ENCODE measurements at regions not wholly inside any gene's neighbourhood (a gene's known extent, or its start where the extent isn't known, plus 50 kb on each side); places are given as distances from the start of the nearest gene placed in this dataset.

GRCh38 chr9:18037981-18038380 lies 436.0 kb upstream of the ADAMTSL1 start:
- TF ChIP-seq CTCF (IDR thresholded peaks at IDR 0.05; ENCODE audit: insufficient read depth, low read length, poor library complexity, severe bottlenecking) (no peak), EZH2phosphoT487 (conservative IDR thresholded peaks at IDR 0.05; ENCODE audit: low read length) (no peak)
- no peak overlapping the region for H3K4me2 ChIP-seq (ENCODE audit: low read depth, low read length, poor library complexity, severe bottlenecking)
- no peaks in the 10 kb centered on the region for H3K9me3 ChIP-seq (ENCODE audit: insufficient read depth, low read length)
- H4K20me1 ChIP-seq (ENCODE audit: low read depth, low read length): no peaks in the 10 kb centered on the region
- no peaks in the 10 kb centered on the region; the same call in 1 of the 2 replicates for H3K9me2 ChIP-seq (replicated peaks; ENCODE audit: insufficient read depth, low read length)
- H3K9ac ChIP-seq (ENCODE audit: low read length): no peak overlapping the region
- no peaks in the 10 kb centered on the region for H3K27me3 ChIP-seq (ENCODE audit: low read length)
- no peaks in the 10 kb centered on the region for H3F3A ChIP-seq (ENCODE audit: insufficient read depth)
- H3K79me2 ChIP-seq (ENCODE audit: insufficient read depth, low read length): no peaks in the 10 kb centered on the region
- H3K27ac ChIP-seq (ENCODE audit: low read depth, low read length): no peak overlapping the region
- no peak overlapping the region for H2AFZ ChIP-seq (ENCODE audit: low read depth, low read length, severe bottlenecking)
- H3K36me3 ChIP-seq (ENCODE audit: low read length): no peaks in the 10 kb centered on the region
- no peak overlapping the region for H3K4me3 ChIP-seq (ENCODE audit: insufficient read depth, low read length, poor library complexity, severe bottlenecking)

GRCh38 chr9:18040327-18040726 lies 433.6 kb upstream of the ADAMTSL1 start:
- H3K9ac ChIP-seq (ENCODE audit: low read length): no peak overlapping the region
- H3K36me3 ChIP-seq (ENCODE audit: low read length): no peaks in the 10 kb centered on the region
- no peak overlapping the region for H3K27ac ChIP-seq (ENCODE audit: low read depth, low read length)
- no peak overlapping the region for H3K4me2 ChIP-seq (ENCODE audit: low read depth, low read length, poor library complexity, severe bottlenecking)
- no peaks in the 10 kb centered on the region for H3K9me3 ChIP-seq (ENCODE audit: insufficient read depth, low read length)
- no peak for TF ChIP-seq CTCF (IDR thresholded peaks at IDR 0.05; ENCODE audit: insufficient read depth, low read length, poor library complexity, severe bottlenecking)
- no peak for TF ChIP-seq EZH2phosphoT487 (conservative IDR thresholded peaks at IDR 0.05; ENCODE audit: low read length)
- H3K4me3 ChIP-seq (ENCODE audit: insufficient read depth, low read length, poor library complexity, severe bottlenecking): no peak overlapping the region
- no peaks in the 10 kb centered on the region for H4K20me1 ChIP-seq (ENCODE audit: low read depth, low read length)
- no peak overlapping the region for H2AFZ ChIP-seq (ENCODE audit: low read depth, low read length, severe bottlenecking)
- H3K79me2 ChIP-seq (ENCODE audit: insufficient read depth, low read length): no peaks in the 10 kb centered on the region
- no peaks in the 10 kb centered on the region for H3F3A ChIP-seq (ENCODE audit: insufficient read depth)
- no peaks in the 10 kb centered on the region; the same call in 1 of the 2 replicates for H3K9me2 ChIP-seq (replicated peaks; ENCODE audit: insufficient read depth, low read length)
- H3K27me3 ChIP-seq (ENCODE audit: low read length): no peaks in the 10 kb centered on the region

- Histone ChIP-seq H3K9ac (ENCODE audit: low read length) (no peak overlapping the region), H3F3A (ENCODE audit: insufficient read depth) (no peaks in the 10 kb centered on the region), H3K9me3 (ENCODE audit: insufficient read depth, low read length) (no peaks in the 10 kb centered on the region), H3K27ac (ENCODE audit: low read depth, low read length) (no peak overlapping the region), H3K27me3 (ENCODE audit: low read length) (no peaks in the 10 kb centered on the region), H3K79me2 (ENCODE audit: insufficient read depth, low read length) (no peaks in the 10 kb centered on the region), H3K4me2 (ENCODE audit: low read depth, low read length, poor library complexity, severe bottlenecking) (no peak overlapping the region), H3K36me3 (ENCODE audit: low read length) (no peaks in the 10 kb centered on the region), H4K20me1 (ENCODE audit: low read depth, low read length) (no peaks in the 10 kb centered on the region), H2AFZ (ENCODE audit: low read depth, low read length, severe bottlenecking) (no peak overlapping the region), H3K4me3 (ENCODE audit: insufficient read depth, low read length, poor library complexity, severe bottlenecking) (no peak overlapping the region), H3K9me2 (replicated peaks; ENCODE audit: insufficient read depth, low read length) (no peaks in the 10 kb centered on the region; the same call in 1 of the 2 replicates)
- no peak for TF ChIP-seq CTCF (IDR thresholded peaks at IDR 0.05; ENCODE audit: insufficient read depth, low read length, poor library complexity, severe bottlenecking)
Observed at GRCh38 chr9:18043978-18044377, 430.0 kb upstream of the ADAMTSL1 start.

Data from SU-DHL-6 (cell line).